WTC11 (cell line): ENCODE measurements at regions not wholly inside any gene's neighbourhood (a gene's known extent, or its start where the extent isn't known, plus 50 kb on each side); places are given as distances from the start of the nearest gene placed in this dataset.

Source experiments
- ATAC-seq: fragments of 200-7000 bp; cut with Tn5 transposase; 2 replicates; pipeline ENCODE4 v1.10.0; 2021; ENCODE audit warnings: mild to moderate bottlenecking, moderate library complexity
- CTCF ChIA-PET: fragments of 300-600 bp; sonication (Branson Sonifier 250); formaldehyde crosslinking; loops from one replicate; lab custom pipeline; 2021; ENCODE audit warnings: antibody characterized with exemption; lab: Charles Lee
- POLR2A ChIA-PET: fragments of 350-600 bp; sonication (Branson Sonifier 250); formaldehyde crosslinking; loops from one replicate; lab custom pipeline; 2021; ENCODE audit warnings: antibody characterized with exemption; lab: Charles Lee
- DNase-seq: peaks from one replicate; pipeline ENCODE4 v3.0.0; 2021; ENCODE audit warnings: low spot score
- H3K27ac Mint-ChIP-seq: 2 replicates; pipeline ENCODE4 v1.8.0; 2021; ENCODE audit warnings: mixed read lengths
- H3K27me3 Mint-ChIP-seq: 2 replicates; pipeline ENCODE4 v1.8.0; 2021; ENCODE audit warnings: low read depth, mild to moderate bottlenecking, moderate library complexity, mixed read lengths
- H3K36me3 Mint-ChIP-seq: 2 replicates; pipeline ENCODE4 v1.8.0; 2021; ENCODE audit warnings: mixed read lengths
- H3K4me1 Mint-ChIP-seq: 2 replicates; pipeline ENCODE4 v1.8.0; 2022; ENCODE audit warnings: mixed read lengths
- H3K4me3 Mint-ChIP-seq: 2 replicates; pipeline ENCODE4 v1.8.0; 2021; ENCODE audit warnings: mild to moderate bottlenecking, moderate library complexity, mixed read lengths
- H3K9me3 Mint-ChIP-seq: 2 replicates; pipeline ENCODE4 v1.8.0; 2021; ENCODE audit warnings: mixed read lengths
- CBFB ChIP-seq: sonication (generic); formaldehyde crosslinking; IDR thresholded peaks from 2 replicates; pipeline ENCODE4 v1.8.1; 2022; ENCODE audit warnings: mild to moderate bottlenecking, low read depth, missing genetic modification reagents
- CREM ChIP-seq: sonication (generic); formaldehyde crosslinking; IDR thresholded peaks from 2 replicates; pipeline ENCODE4 v1.8.1; 2022; ENCODE audit warnings: mild to moderate bottlenecking, missing genetic modification reagents, moderate library complexity
- CTCF ChIP-seq: fragments of 200-600 bp; IDR thresholded peaks from 2 replicates; pipeline ENCODE4 v1.8.0; 2022; ENCODE audit warnings: antibody characterized with exemption
- JAZF1 ChIP-seq: fragments of 250-450 bp; sonication (Bioruptor Pico); IDR thresholded peaks from 2 replicates; pipeline ENCODE4 v1.9.0; 2021; ENCODE audit warnings: moderate library complexity, mild to moderate bottlenecking, inconsistent platforms
- JUN ChIP-seq: sonication (generic); formaldehyde crosslinking; IDR thresholded peaks from 2 replicates; pipeline ENCODE4 v1.8.0; 2023; ENCODE audit warnings: mild to moderate bottlenecking, missing genetic modification reagents
- KAT7 ChIP-seq: sonication (generic); formaldehyde crosslinking; IDR thresholded peaks from 2 replicates; pipeline ENCODE4 v1.8.1; 2023; ENCODE audit warnings: missing genetic modification reagents, mild to moderate bottlenecking, borderline replicate concordance
- MYBL2 ChIP-seq: sonication (generic); formaldehyde crosslinking; IDR thresholded peaks from 2 replicates; pipeline ENCODE4 v1.8.1; 2023; ENCODE audit warnings: mild to moderate bottlenecking, moderate library complexity, missing genetic modification reagents
- NFYB ChIP-seq: sonication (generic); formaldehyde crosslinking; conservative IDR thresholded peaks from 2 replicates; pipeline ENCODE4 v1.8.0; 2022; ENCODE audit warnings: low read depth, missing genetic modification reagents
- NR3C1 ChIP-seq: sonication (generic); formaldehyde crosslinking; conservative IDR thresholded peaks from 2 replicates; pipeline ENCODE4 v1.8.1; 2023; ENCODE audit warnings: low read depth, mild to moderate bottlenecking, missing genetic modification reagents
- PREB ChIP-seq: sonication (generic); formaldehyde crosslinking; IDR thresholded peaks from 2 replicates; pipeline ENCODE4 v1.8.1; 2022; ENCODE audit warnings: mild to moderate bottlenecking, missing genetic modification reagents, moderate library complexity, borderline replicate concordance
- SOX15 ChIP-seq: fragments of 250-450 bp; sonication (Bioruptor Pico); IDR thresholded peaks from 2 replicates; pipeline ENCODE4 v1.9.0; 2021; ENCODE audit warnings: mild to moderate bottlenecking
- TEAD1 ChIP-seq: sonication (generic); formaldehyde crosslinking; IDR thresholded peaks from 2 replicates; pipeline ENCODE4 v1.8.0; 2022; ENCODE audit warnings: mild to moderate bottlenecking, missing genetic modification reagents
- TEAD4 ChIP-seq: sonication (generic); formaldehyde crosslinking; IDR thresholded peaks from 2 replicates; pipeline ENCODE4 v1.8.0; 2022; ENCODE audit warnings: mild to moderate bottlenecking, missing genetic modification reagents
- ZNF317 ChIP-seq: sonication (generic); formaldehyde crosslinking; IDR thresholded peaks from 2 replicates; pipeline ENCODE4 v1.8.1; 2023; ENCODE audit warnings: low read depth, mild to moderate bottlenecking, moderate library complexity, missing genetic modification reagents, borderline replicate concordance
- ZNF425 ChIP-seq: fragments of 250-450 bp; sonication (Bioruptor Pico); conservative IDR thresholded peaks from 2 replicates; pipeline ENCODE4 v1.9.0; 2021; ENCODE audit warnings: mild to moderate bottlenecking
- ZNF532 ChIP-seq: fragments of 250-450 bp; sonication (Bioruptor Pico); IDR thresholded peaks from 2 replicates; pipeline ENCODE4 v1.9.0; 2021; ENCODE audit warnings: mild to moderate bottlenecking, borderline replicate concordance
- ZNF671 ChIP-seq: fragments of 250-450 bp; sonication (Bioruptor Pico); IDR thresholded peaks from 2 replicates; pipeline ENCODE4 v1.8.0; 2021; ENCODE audit warnings: mild to moderate bottlenecking
- TF ChIP-seq, protein P1 (sequence below): fragments of 250-450 bp; sonication (Bioruptor Pico); IDR thresholded peaks from 2 replicates; pipeline ENCODE4 v1.9.0; 2021; ENCODE audit warnings: mild to moderate bottlenecking

- Mint-ChIP-seq H3K4me3 (no peak overlapping the region), H3K9me3 (peaks cover 29% of the 10 kb centered on the region), H3K27me3 (peaks cover 5% of the 10 kb centered on the region; the same call in 1 of the 2 replicates), H3K27ac (no peak overlapping the region), H3K4me1 (peaks cover 10% of the 10 kb centered on the region), H3K36me3 (peaks cover 29% of the 10 kb centered on the region)
- no peak for DNase-seq
- no peak for TF ChIP-seq CREM (CRISPR knock-in tag)
- TF ChIP-seq, protein P1, sequence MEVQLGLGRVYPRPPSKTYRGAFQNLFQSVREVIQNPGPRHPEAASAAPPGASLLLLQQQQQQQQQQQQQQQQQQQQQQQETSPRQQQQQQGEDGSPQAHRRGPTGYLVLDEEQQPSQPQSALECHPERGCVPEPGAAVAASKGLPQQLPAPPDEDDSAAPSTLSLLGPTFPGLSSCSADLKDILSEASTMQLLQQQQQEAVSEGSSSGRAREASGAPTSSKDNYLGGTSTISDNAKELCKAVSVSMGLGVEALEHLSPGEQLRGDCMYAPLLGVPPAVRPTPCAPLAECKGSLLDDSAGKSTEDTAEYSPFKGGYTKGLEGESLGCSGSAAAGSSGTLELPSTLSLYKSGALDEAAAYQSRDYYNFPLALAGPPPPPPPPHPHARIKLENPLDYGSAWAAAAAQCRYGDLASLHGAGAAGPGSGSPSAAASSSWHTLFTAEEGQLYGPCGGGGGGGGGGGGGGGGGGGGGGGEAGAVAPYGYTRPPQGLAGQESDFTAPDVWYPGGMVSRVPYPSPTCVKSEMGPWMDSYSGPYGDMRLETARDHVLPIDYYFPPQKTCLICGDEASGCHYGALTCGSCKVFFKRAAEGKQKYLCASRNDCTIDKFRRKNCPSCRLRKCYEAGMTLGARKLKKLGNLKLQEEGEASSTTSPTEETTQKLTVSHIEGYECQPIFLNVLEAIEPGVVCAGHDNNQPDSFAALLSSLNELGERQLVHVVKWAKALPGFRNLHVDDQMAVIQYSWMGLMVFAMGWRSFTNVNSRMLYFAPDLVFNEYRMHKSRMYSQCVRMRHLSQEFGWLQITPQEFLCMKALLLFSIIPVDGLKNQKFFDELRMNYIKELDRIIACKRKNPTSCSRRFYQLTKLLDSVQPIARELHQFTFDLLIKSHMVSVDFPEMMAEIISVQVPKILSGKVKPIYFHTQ (CRISPR knock-in tag): no peak
- TF ChIP-seq ZNF425: no peak
- TF ChIP-seq TEAD1 (CRISPR knock-in tag): no peak
- TF ChIP-seq JUN (CRISPR knock-in tag): no peak
- no peak for TF ChIP-seq ZNF317 (CRISPR knock-in tag)
- TF ChIP-seq NR3C1 (CRISPR knock-in tag): no peak
- no peak for TF ChIP-seq ZNF671
- POLR2A ChIA-PET: no interaction called here
- CTCF ChIA-PET: no interaction called here
- peak; percentile 51 for ATAC-seq
Observed at GRCh38 chr4:173782660-173783059, 252.6 kb upstream of the HAND2 start.

DNA sequence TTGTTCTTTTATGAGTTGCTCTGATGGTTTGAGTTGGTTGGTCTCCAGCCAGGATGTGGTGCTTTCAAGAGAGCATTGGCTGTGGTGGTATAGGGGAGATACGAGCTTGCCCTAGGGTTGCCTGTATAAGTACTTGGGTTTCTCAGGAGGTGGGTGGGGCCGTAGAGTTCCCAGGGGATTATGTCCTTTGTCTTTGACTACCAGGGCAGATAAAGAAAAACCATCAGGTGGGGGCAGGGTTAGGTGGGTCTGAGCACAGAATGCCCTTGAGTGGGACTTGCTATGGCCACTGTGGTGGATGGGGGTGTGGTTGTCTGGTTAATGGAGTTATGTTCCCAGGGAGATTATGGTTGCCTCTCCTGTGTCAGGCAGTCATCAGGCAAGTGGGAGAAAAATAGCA lies 247.9 kb upstream of the HAND2 start:
- TF ChIP-seq ZNF532 (no peak), SOX15 (no peak), TEAD1 (CRISPR knock-in tag) (no peak), JAZF1 (CRISPR knock-in tag) (no peak), KAT7 (no peak), NFYB (CRISPR knock-in tag) (no peak)
- TF ChIP-seq, all 79 proteins: peak for 0
- Mint-ChIP-seq H3K9me3 (peaks cover 28% of the 10 kb centered on the region), H3K36me3 (no peaks in the 10 kb centered on the region), H3K4me3 (no peak overlapping the region), H3K27me3 (no peaks in the 10 kb centered on the region), H3K27ac (no peak overlapping the region), H3K4me1 (peaks cover 11% of the 10 kb centered on the region)
- CTCF ChIA-PET: interaction anchor here (0.7 to 1.7 kb wide), 4 partner anchors 15 to 212 kb away, joined by 3 to 7 read pairs (median 4); no protein-coding TSS in a partner anchor
- POLR2A ChIA-PET: no interaction called here
- peak; percentile 80 for ATAC-seq
- DNase-seq: no peak

DNA sequence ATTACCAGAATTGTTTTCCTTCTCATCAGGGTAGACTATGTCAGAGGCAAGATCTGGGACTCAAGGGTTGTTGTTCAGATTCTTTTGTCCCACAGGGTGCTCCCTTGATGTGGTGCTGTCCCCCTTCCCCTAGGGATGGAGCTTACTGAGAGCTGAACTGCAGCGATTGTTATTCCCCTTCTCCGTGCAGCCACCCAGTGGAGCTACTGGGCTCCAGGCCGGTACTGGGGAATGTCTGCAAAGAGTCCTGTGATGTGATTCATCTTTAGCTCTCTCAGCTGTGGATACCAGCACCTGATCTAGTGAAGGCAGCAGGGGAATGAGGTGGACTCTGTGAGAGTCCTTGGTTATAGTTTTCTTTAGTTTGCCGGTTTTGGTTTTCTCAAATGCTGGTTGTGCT lies 247.4 kb upstream of the HAND2 start:
- no peaks in the 10 kb centered on the region for H3K27me3 Mint-ChIP-seq
- ChIA-PET CTCF (interaction anchor here (0.7 to 1.7 kb wide), 3 partner anchors 23 to 213 kb away, joined by 3 to 7 read pairs (median 4); no protein-coding TSS in a partner anchor), POLR2A (no interaction called here)
- H3K4me1 Mint-ChIP-seq: peaks cover 7% of the 10 kb centered on the region
- no peak overlapping the region for H3K27ac Mint-ChIP-seq
- ATAC-seq: peak; percentile 84
- H3K4me3 Mint-ChIP-seq: no peak overlapping the region
- no peaks in the 10 kb centered on the region for H3K36me3 Mint-ChIP-seq
- H3K9me3 Mint-ChIP-seq: peaks cover 28% of the 10 kb centered on the region
- DNase-seq: no peak
- no peak for TF ChIP-seq CTCF
- TF ChIP-seq TEAD1 (CRISPR knock-in tag): no peak
- no peak for TF ChIP-seq MYBL2 (CRISPR knock-in tag)
- no peak for TF ChIP-seq PREB (CRISPR knock-in tag)
- TF ChIP-seq TEAD4: no peak
- TF ChIP-seq CBFB: no peak
